ENCODE measurements at regions not wholly inside any gene's neighbourhood (a gene's known extent, or its start where the extent isn't known, plus 50 kb on each side); places are given as distances from the start of the nearest gene placed in this dataset.

DNA sequence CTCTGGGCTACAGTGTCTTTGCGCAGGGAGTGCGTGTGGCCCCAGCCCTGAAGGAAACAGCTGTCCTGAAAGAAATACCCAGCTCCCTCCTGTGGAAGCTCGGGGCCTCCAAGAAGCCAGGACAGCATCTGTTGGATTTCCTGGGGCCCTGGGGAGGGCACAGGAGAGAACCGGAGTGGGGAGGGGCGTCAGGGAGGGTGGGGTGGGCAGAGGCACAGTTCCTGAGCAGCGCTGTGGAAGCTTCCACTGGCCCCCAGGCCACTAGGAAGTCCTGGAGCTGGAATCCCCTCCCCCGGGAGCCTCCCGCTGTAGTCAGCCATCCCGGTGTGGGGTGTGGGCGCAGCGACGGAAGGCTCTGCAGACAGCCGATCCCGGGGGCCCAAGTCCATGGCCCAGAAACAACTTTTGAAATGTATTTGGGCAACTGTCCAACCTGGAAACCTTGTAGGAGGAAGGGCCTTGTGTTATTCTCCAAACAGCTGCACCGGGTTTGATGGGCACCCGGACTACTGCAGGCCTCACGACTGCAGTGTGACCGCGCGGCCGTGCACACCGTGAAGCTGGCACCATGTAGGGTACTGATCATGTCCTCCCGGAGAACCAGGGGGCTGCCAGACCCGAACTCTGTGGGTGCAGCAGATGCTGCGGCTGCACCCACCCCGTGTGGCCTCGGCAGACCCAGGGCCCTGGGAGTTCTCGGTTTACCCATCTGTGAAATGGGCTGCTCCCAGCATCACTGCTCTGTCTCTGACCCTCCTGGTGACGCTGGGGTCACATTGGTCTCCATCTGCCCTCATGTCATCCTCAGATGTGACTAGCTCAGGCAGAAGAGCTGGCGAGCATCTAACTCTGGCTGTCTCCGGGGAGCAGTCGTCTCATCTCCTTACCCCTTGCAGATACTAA, 68.5 kb upstream of the HMX1 start:
- no peaks in the 10 kb centered on the region for H4K20me1 ChIP-seq (ENCODE audit: control insufficient read depth, insufficient read depth, low read length, poor library complexity, severe bottlenecking)
- Mint-ChIP-seq H3K4me3 (no peak overlapping the region), H3K4me1 (no peaks in the 10 kb centered on the region), H3K27ac (no peak overlapping the region), H3K27me3 (peaks cover 3% of the 10 kb centered on the region), H3K9me3 (ENCODE audit: insufficient read depth) (peaks cover 5% of the 10 kb centered on the region)
- H3K27ac ChIP-seq (ENCODE audit: low read length in 2 of 2) = no peak overlapping the region
- no peak overlapping the region for H3K4me2 ChIP-seq (replicated peaks; ENCODE audit: low read depth, low read length, poor library complexity, severe bottlenecking)
- no peaks in the 10 kb centered on the region for H3K4me1 ChIP-seq (ENCODE audit: control insufficient read depth in 2 of 2, insufficient read depth in 2 of 2, low read length in 2 of 2)
- no peak overlapping the region for H3K4me3 ChIP-seq (ENCODE audit: control extremely low read depth in 1 of 5, extremely low read depth in 1 of 5, insufficient read depth in 1 of 5, low read depth in 2 of 5, low read length in 4 of 5)
- no peak for DNase-seq
- intact Hi-C loops (cut with micrococcal nuclease) = no loop called here
- no peak for ATAC-seq (ENCODE audit: low read depth)
- no peak overlapping the region for H2AFZ ChIP-seq (ENCODE audit: insufficient read depth, low read depth, low read length, poor library complexity, severe bottlenecking)
- no peaks in the 10 kb centered on the region for H3K36me3 ChIP-seq (replicated peaks in 1 of 2; ENCODE audit: control extremely low read depth in 1 of 2, control insufficient read depth in 1 of 2, extremely low read depth in 1 of 2, insufficient read depth in 2 of 2, low read length in 1 of 2)
- H3K79me2 ChIP-seq (ENCODE audit: control insufficient read depth, insufficient read depth, low read length) = no peaks in the 10 kb centered on the region
- peaks cover 0 to 11% (median 0%) of the 10 kb centered on the region in 3 donors for H3K9me3 ChIP-seq (ENCODE audit: control extremely low read depth in 1 of 3, control insufficient read depth in 2 of 3, insufficient read depth in 1 of 3, low read length in 2 of 3)
- H3K27me3 ChIP-seq (replicated peaks in 1 of 4; ENCODE audit: control extremely low read depth in 1 of 4, control insufficient read depth in 3 of 4, insufficient read depth in 4 of 4, low read length in 3 of 4) = no peaks in the 10 kb centered on the region
- WGBS (ENCODE audit: insufficient coverage) = 58% methylated on average over 32 of the region's 32 CpGs
- ChIA-PET CTCF (no interaction called here), POLR2A (no interaction called here)
- no peak overlapping the region for H3K9ac ChIP-seq (ENCODE audit: low read length)
- TF ChIP-seq, protein P1, sequence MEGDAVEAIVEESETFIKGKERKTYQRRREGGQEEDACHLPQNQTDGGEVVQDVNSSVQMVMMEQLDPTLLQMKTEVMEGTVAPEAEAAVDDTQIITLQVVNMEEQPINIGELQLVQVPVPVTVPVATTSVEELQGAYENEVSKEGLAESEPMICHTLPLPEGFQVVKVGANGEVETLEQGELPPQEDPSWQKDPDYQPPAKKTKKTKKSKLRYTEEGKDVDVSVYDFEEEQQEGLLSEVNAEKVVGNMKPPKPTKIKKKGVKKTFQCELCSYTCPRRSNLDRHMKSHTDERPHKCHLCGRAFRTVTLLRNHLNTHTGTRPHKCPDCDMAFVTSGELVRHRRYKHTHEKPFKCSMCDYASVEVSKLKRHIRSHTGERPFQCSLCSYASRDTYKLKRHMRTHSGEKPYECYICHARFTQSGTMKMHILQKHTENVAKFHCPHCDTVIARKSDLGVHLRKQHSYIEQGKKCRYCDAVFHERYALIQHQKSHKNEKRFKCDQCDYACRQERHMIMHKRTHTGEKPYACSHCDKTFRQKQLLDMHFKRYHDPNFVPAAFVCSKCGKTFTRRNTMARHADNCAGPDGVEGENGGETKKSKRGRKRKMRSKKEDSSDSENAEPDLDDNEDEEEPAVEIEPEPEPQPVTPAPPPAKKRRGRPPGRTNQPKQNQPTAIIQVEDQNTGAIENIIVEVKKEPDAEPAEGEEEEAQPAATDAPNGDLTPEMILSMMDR (IDR thresholded peaks at IDR 0.05) = no peak
- TF ChIP-seq EZH2 (IDR thresholded peaks at IDR 0.05; ENCODE audit: borderline replicate concordance, insufficient read depth, low read depth, low read length, poor library complexity, severe bottlenecking) = no peak

DNA sequence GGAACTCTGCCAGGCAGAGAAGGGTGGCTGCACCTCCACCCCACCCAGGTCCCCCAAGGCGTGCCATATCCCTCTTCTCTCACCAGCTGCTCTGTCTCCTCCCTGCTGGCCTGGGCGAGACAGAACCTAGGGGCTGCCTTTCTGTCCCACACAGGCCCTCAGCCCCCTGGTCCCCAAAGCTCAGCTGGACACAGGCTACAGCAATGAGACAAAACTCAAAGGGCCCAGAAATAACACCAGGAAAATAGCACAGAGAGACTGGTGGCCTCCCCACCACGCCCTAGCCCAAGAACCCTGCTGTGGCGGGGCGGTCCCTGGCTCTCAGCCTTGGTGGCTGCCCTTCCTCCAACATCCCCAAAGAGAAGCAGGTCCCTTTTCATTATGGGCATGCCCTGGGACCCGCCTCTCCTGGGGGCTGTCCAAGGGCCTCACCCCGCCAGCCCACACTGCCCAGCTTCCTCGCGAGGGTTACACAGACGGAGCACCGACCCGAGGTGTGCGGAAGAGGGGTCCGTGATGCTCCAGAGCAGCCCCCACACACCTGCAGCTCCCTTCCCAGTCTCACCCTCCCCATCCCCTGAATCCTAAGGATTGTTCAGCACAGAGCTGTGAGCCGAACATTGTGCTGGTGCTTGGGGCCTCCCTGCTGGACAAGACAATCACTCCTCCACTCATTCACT, 67.7 kb upstream of the HMX1 start:
- Histone ChIP-seq H4K20me1 (ENCODE audit: control insufficient read depth, insufficient read depth, low read length, poor library complexity, severe bottlenecking) (no peaks in the 10 kb centered on the region), H3K4me3 (ENCODE audit: control extremely low read depth in 1 of 5, extremely low read depth in 1 of 5, insufficient read depth in 1 of 5, low read depth in 2 of 5, low read length in 4 of 5) (no peak overlapping the region), H3K36me3 (replicated peaks in 1 of 2; ENCODE audit: control extremely low read depth in 1 of 2, control insufficient read depth in 1 of 2, extremely low read depth in 1 of 2, insufficient read depth in 2 of 2, low read length in 1 of 2) (no peaks in the 10 kb centered on the region), H3K4me2 (replicated peaks; ENCODE audit: low read depth, low read length, poor library complexity, severe bottlenecking) (no peak overlapping the region), H3K4me1 (ENCODE audit: control insufficient read depth in 2 of 2, insufficient read depth in 2 of 2, low read length in 2 of 2) (no peaks in the 10 kb centered on the region), H3K9ac (ENCODE audit: low read length) (no peak overlapping the region), H3K79me2 (ENCODE audit: control insufficient read depth, insufficient read depth, low read length) (no peaks in the 10 kb centered on the region), H2AFZ (ENCODE audit: insufficient read depth, low read depth, low read length, poor library complexity, severe bottlenecking) (no peak overlapping the region), H3K27ac (ENCODE audit: low read length in 2 of 2) (no peak overlapping the region), H3K9me3 (ENCODE audit: control extremely low read depth in 1 of 3, control insufficient read depth in 2 of 3, insufficient read depth in 1 of 3, low read length in 2 of 3) (peaks cover 0 to 11% (median 0%) of the 10 kb centered on the region in 3 donors), H3K27me3 (replicated peaks in 1 of 4; ENCODE audit: control extremely low read depth in 1 of 4, control insufficient read depth in 3 of 4, insufficient read depth in 4 of 4, low read length in 3 of 4) (no peaks in the 10 kb centered on the region)
- H3K9me3 Mint-ChIP-seq (ENCODE audit: insufficient read depth) = peaks cover 5% of the 10 kb centered on the region
- intact Hi-C loops (cut with micrococcal nuclease) = no loop called here
- 49% methylated on average over 15 of the region's 15 CpGs for WGBS (ENCODE audit: insufficient coverage)
- ATAC-seq (ENCODE audit: low read depth) (no peak), DNase-seq (no peak)
- no peak for TF ChIP-seq EZH2 (IDR thresholded peaks at IDR 0.05; ENCODE audit: borderline replicate concordance, insufficient read depth, low read depth, low read length, poor library complexity, severe bottlenecking)
- TF ChIP-seq, protein P1 (IDR thresholded peaks at IDR 0.05) = no peak
- ChIA-PET CTCF (no interaction called here), POLR2A (no interaction called here)
- H3K4me1 Mint-ChIP-seq = no peaks in the 10 kb centered on the region
- H3K27me3 Mint-ChIP-seq = peaks cover 8% of the 10 kb centered on the region
- H3K4me3 Mint-ChIP-seq = no peak overlapping the region
- no peak overlapping the region for H3K27ac Mint-ChIP-seq

Data from B cell (primary cell).